IMR-90 (cell line): ENCODE measurements at regions not wholly inside any gene's neighbourhood (a gene's known extent, or its start where the extent isn't known, plus 50 kb on each side); places are given as distances from the start of the nearest gene placed in this dataset.

ENCODE experiments used
- ATAC-seq: fragments of 200-7000 bp; cut with Tn5 transposase; 2 replicates; pipeline ENCODE4 v1.9.1; 2020; ENCODE audit warnings: low read depth, mild to moderate bottlenecking, moderate library complexity
- BruUV-seq: library from RNA; stranded (reverse); fragments of 400-500 nt; replicated peaks from 2 replicates; lab custom pipeline; 2021; lab: Mats Ljungman, UMichigan
- CTCF ChIA-PET: fragments of 300-600 bp; formaldehyde crosslinking; extraction: SDS; loops from one replicate; lab custom pipeline; 2021; ENCODE audit warnings: antibody characterized with exemption; lab: Yijun Ruan, JAX
- POLR2A ChIA-PET: fragments of 300-600 bp; sonication (Branson Sonifier 250); formaldehyde crosslinking; loops from one replicate; lab custom pipeline; 2022; ENCODE audit warnings: antibody characterized with exemption; ENCODE audit not compliant: unreplicated experiment; lab: Charles Lee
- DNase-seq: peaks from one replicate; pipeline ENCODE4 v3.0.0; 2013
- H2AFZ ChIP-seq: replicated peaks from 2 replicates; pipeline ENCODE3; 2013; ENCODE audit warnings: low read length, mild to moderate bottlenecking; ENCODE audit not compliant: poor library complexity
- H2AK5ac ChIP-seq: 2 replicates; pipeline ENCODE4 v1.6.1; 2013; ENCODE audit warnings: low read depth, low read length, inconsistent platforms
- H2AK9ac ChIP-seq: replicated peaks from 2 replicates; pipeline ENCODE3; 2013; ENCODE audit warnings: mild to moderate bottlenecking, low read depth, low read length, moderate library complexity; ENCODE audit not compliant: poor library complexity
- H2BK120ac ChIP-seq: 2 replicates; pipeline ENCODE4 v1.6.1; 2013; ENCODE audit warnings: low read depth, low read length, inconsistent platforms
- H2BK15ac ChIP-seq: 3 replicates; pipeline ENCODE4 v1.6.1; 2013; ENCODE audit warnings: low read depth, low read length, inconsistent platforms
- H2BK20ac ChIP-seq: 2 replicates; pipeline ENCODE4 v1.6.1; 2013; ENCODE audit warnings: low read depth, mild to moderate bottlenecking, inconsistent platforms, low read length, moderate library complexity
- H2BK5ac ChIP-seq: 2 replicates; pipeline ENCODE4 v1.6.1; 2013; ENCODE audit warnings: mild to moderate bottlenecking, low read depth, low read length, inconsistent platforms; ENCODE audit not compliant: poor library complexity, severe bottlenecking
- H3K14ac ChIP-seq: replicated peaks from 2 replicates; pipeline ENCODE4 v1.6.1; 2013; ENCODE audit warnings: low read depth, low read length, inconsistent platforms
- H3K18ac ChIP-seq: 2 replicates; pipeline ENCODE4 v1.6.1; 2013; ENCODE audit warnings: low read depth, low read length, control low read depth
- H3K23ac ChIP-seq: 2 replicates; pipeline ENCODE4 v1.6.1; 2013; ENCODE audit warnings: low read depth, low read length, inconsistent platforms
- H3K27ac ChIP-seq: 2 replicates; pipeline ENCODE4 v1.5.1; 2013; ENCODE audit warnings: mild to moderate bottlenecking, control low read depth, low read length; ENCODE audit not compliant: insufficient read depth
- H3K27me3 ChIP-seq: 2 replicates; pipeline ENCODE4 v1.6.1; 2013; ENCODE audit warnings: low read length; ENCODE audit not compliant: control insufficient read depth, insufficient read depth
- H3K36me3 ChIP-seq: 2 replicates; pipeline ENCODE4 v1.6.1; 2013; ENCODE audit warnings: low read length, mixed read lengths; ENCODE audit not compliant: control insufficient read depth, insufficient read depth
- H3K4ac ChIP-seq: 2 replicates; pipeline ENCODE4 v1.6.1; 2013; ENCODE audit warnings: low read depth, low read length, inconsistent platforms
- H3K4me1 ChIP-seq: 2 replicates; pipeline ENCODE4 v1.6.1; 2013; ENCODE audit warnings: low read length, mixed read lengths; ENCODE audit not compliant: control insufficient read depth, insufficient read depth
- H3K4me2 ChIP-seq: 2 replicates; pipeline ENCODE4 v1.6.1; 2013; ENCODE audit warnings: low read depth, mild to moderate bottlenecking, control low read depth, low read length, moderate library complexity
- H3K4me3 ChIP-seq: 2 replicates; pipeline ENCODE4 v1.5.1; 2013; ENCODE audit warnings: low read depth, mild to moderate bottlenecking, control low read depth, low read length, moderate library complexity; ENCODE audit not compliant: insufficient read depth
- H3K56ac ChIP-seq: 2 replicates; pipeline ENCODE4 v1.6.1; 2013; ENCODE audit warnings: low read length, inconsistent platforms; ENCODE audit not compliant: insufficient read depth; ENCODE audit errors: extremely low read depth
- H3K79me1 ChIP-seq, 2 experiments: 2 replicates each; pipeline ENCODE4 v1.6.1; 2013; ENCODE audit warnings: low read length in 2 of 2, inconsistent platforms in 1 of 2, low read depth in 1 of 2
- H3K9ac ChIP-seq: 2 replicates; pipeline ENCODE4 v1.6.1; 2013; ENCODE audit warnings: low read depth, low read length, control low read depth
- H3K9me1 ChIP-seq: 2 replicates; pipeline ENCODE4 v1.6.1; 2013; ENCODE audit warnings: low read length, inconsistent platforms; ENCODE audit not compliant: insufficient read depth
- H3K9me3 ChIP-seq: 2 replicates; pipeline ENCODE4 v1.6.1; 2013; ENCODE audit warnings: low read length; ENCODE audit not compliant: control insufficient read depth, insufficient read depth
- H4K20me1 ChIP-seq: 2 replicates; pipeline ENCODE4 v1.6.1; 2013; ENCODE audit warnings: low read length, inconsistent platforms; ENCODE audit not compliant: insufficient read depth
- H4K5ac ChIP-seq: 2 replicates; pipeline ENCODE4 v1.6.1; 2013; ENCODE audit warnings: mild to moderate bottlenecking, low read depth, low read length, control low read depth
- H4K8ac ChIP-seq, 2 experiments: 2 replicates each; pipeline ENCODE4 v1.6.1; 2013; ENCODE audit warnings: low read depth in 2 of 2, low read length in 2 of 2, control low read depth in 1 of 2, inconsistent platforms in 1 of 2
- H4K91ac ChIP-seq: 2 replicates; pipeline ENCODE4 v1.6.1; 2013; ENCODE audit warnings: low read depth, low read length, inconsistent platforms; ENCODE audit not compliant: insufficient read depth
- MXI1 ChIP-seq: IDR thresholded peaks from 2 replicates; pipeline ENCODE4 v1.6.1; 2012; ENCODE audit warnings: low read depth, mild to moderate bottlenecking, low read length, moderate library complexity, borderline replicate concordance
- RAD21 ChIP-seq: IDR thresholded peaks from 2 replicates; pipeline ENCODE4 v1.6.1; 2012; ENCODE audit warnings: low read length, improper control_type of control experiment
- RFX5 ChIP-seq: IDR thresholded peaks from 2 replicates; pipeline ENCODE4 v1.8.0; 2012; ENCODE audit warnings: low read depth, mild to moderate bottlenecking, low read length, moderate library complexity
- WGBS, 2 experiments: methylation state at CpG; one replicate each; pipeline versions ENCODE4 v1.1.5 to v1.1.7; 2013; ENCODE audit warnings: missing lambda C conversion rate in 2 of 2; ENCODE audit not compliant: insufficient read length in 1 of 2; ENCODE audit errors: extremely low coverage in 2 of 2; 5-methylcytosine and 5-hydroxymethylcytosine counted together
- dilution Hi-C: fragments of 300-500 bp; cut with HindIII; formaldehyde crosslinking; loops from one replicate; pipeline ENCODE4 v1.14.3; 2018; ENCODE audit warnings: low sequenced_read_pairs; ENCODE audit not compliant: unreplicated experiment
- in situ Hi-C: fragments of 300-500 bp; cut with MboI; formaldehyde crosslinking; loops from 3 replicates; pipeline ENCODE4 v1.14.3; 2019; ENCODE audit warnings: low sequenced_read_pairs, inconsistent platforms, mixed read lengths
- intact Hi-C: fragments of 100-400 bp; cut with micrococcal nuclease; formaldehyde crosslinking; loops from 2 replicates; pipeline ENCODE4 v1.10.0; 2022

GRCh38 chr11:106302416-106302815, 225.0 kb downstream of the AASDHPPT start:
- H3K27me3 ChIP-seq, result no peaks in the 10 kb centered on the region
- H3K9me1 ChIP-seq, result no peaks in the 10 kb centered on the region
- in situ Hi-C loops (no loop called here), dilution Hi-C loops (no loop called here), intact Hi-C loops (no loop called here)
- no peak overlapping the region for H2BK5ac ChIP-seq
- ATAC-seq, result no peak
- DNase-seq, result no peak
- H4K5ac ChIP-seq, result no peak overlapping the region
- no peak overlapping the region for H3K4me3 ChIP-seq
- H2BK20ac ChIP-seq, result no peak overlapping the region
- no peak overlapping the region for H2BK120ac ChIP-seq
- no peaks in the 10 kb centered on the region for H4K20me1 ChIP-seq
- H2AK5ac ChIP-seq, result no peak overlapping the region
- no peak overlapping the region for H3K18ac ChIP-seq
- no peak overlapping the region for H3K4ac ChIP-seq
- WGBS, 2 experiments, result 60% methylated on average over 1 of the region's 2 CpGs; no CpG with 5 or more reads in 1 of the 2 experiments
- no peaks in the 10 kb centered on the region for H3K79me1 ChIP-seq
- H4K8ac ChIP-seq, result no peak overlapping the region
- no peaks in the 10 kb centered on the region for H3K4me1 ChIP-seq
- H3K9ac ChIP-seq, result no peak overlapping the region
- H3K14ac ChIP-seq, result no peak overlapping the region
- H3K36me3 ChIP-seq, result no peaks in the 10 kb centered on the region
- H2AFZ ChIP-seq, result no peak overlapping the region
- ChIA-PET CTCF (no interaction called here), POLR2A (no interaction called here)
- BruUV-seq, result no TSS peak
- H3K27ac ChIP-seq, result no peak overlapping the region
- TF ChIP-seq RFX5 (no peak), RAD21 (no peak), MXI1 (no peak)
- H2AK9ac ChIP-seq, result no peak overlapping the region
- no peak overlapping the region for H3K56ac ChIP-seq
- H2BK15ac ChIP-seq, result no peak overlapping the region
- no peak overlapping the region for H4K91ac ChIP-seq
- peaks cover 2% of the 10 kb centered on the region; the same call in 1 of the 2 replicates for H3K9me3 ChIP-seq
- H3K4me2 ChIP-seq, result no peak overlapping the region
- H3K23ac ChIP-seq, result no peak overlapping the region
